ENCODE measurements at regions not wholly inside any gene's neighbourhood (a gene's known extent, or its start where the extent isn't known, plus 50 kb on each side); places are given as distances from the start of the nearest gene placed in this dataset.

DNA sequence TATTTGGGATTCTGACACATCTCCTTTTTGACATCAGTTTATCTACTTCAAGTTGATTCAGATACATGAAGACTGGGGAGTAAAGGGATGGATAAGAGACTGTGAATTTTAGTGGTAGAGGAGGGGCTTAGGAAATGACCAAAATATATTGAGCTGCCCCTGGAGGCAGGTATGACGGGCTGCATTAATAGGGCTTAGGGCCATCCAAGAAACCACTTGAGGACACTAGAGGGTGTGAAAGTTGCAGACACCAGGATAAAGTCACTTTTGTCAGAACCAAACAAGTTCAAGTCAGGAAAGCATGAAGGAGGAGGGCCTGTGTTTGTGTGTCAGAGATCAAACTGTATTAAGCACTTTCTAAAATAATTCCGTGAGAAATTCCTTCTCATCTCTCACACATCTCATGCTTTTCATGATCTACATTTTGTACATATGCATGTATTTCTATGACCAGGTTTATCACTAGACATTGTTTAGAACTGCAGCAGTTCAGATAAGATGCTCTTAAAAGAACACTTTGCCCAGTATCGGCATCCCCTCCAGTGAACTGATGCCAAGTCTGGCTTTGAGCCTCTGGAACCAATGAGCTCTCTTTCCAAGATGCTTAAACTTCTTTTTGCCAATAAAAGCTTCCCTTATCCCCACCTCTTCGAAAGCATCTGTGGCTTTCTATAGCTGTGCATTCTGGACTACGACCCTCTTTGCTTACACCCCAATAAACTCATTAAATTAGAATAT, 136.9 kb downstream of the SLC38A1 start:
- no peak for DNase-seq (ENCODE audit: low read depth in 2 of 2)

GRCh38 chr12:46127656-46128055, 137.3 kb upstream of the SCAF11 start:
- no peak for DNase-seq (ENCODE audit: low read depth in 2 of 2)

GRCh38 chr12:46126050-46126727, 135.8 kb upstream of the SCAF11 start:
- DNase-seq (ENCODE audit: low read depth in 2 of 2) = no peak

GRCh38 chr12:46124848-46125619, 134.7 kb upstream of the SCAF11 start:
- peak; percentile 85 to 91 for DNase-seq (ENCODE audit: low read depth in 2 of 2)

DNA sequence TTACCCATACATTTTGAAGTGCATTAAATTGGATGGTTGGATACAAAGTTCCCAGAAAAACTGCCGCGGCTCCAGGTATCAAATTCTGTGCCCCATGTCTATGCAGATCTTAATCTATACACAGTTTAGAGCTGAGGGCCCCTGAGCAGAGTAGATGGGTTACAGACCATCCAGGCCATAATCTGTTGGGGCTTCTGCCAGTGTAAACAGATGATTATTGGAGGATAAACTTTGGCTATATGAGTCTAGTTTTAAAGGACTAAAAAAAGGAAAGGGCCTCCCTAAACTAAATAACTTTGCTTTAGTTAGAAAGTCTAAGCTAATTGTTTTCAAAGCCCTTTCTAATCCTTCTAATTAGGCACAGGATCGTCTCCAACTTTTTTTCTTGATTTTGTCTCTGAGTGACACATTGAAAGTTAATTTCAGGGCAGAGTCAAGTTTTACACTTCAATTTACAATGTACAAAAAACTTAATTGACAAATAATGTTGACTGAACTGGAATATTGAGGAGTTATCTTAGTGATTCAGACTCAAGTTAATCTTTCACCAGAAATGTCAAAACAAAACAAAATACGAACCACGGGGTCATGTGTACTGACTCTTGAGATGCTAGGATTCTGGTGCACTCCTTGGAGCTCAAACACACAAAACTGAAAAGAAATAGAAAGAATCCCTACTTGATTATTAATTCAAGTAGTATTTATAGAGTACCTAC, 133.9 kb upstream of the SCAF11 start:
- DNase-seq (ENCODE audit: low read depth in 2 of 2) = no peak

DNA sequence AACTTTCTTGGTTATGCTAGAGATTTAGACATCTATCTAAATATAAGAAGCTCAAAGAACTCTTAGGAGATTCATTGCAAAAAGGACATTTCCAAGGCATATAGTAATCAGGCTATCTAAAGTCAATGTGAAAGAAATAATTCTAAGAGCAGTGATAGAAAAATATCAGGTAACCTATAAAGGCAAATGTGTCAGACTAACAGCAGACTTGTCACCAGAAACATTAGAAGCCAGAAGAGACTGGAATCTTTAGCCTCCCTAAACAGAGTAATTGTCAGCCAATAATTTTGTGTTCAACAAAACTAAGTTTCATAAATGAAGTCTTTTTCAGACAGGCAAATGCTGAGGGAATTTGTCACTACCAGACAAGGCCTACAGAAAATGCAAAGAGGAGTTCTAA, 122.0 kb upstream of the SCAF11 start:
- no peak for DNase-seq (ENCODE audit: low read depth in 2 of 2)

- DNase-seq (ENCODE audit: low read depth in 2 of 2) = no peak
Measured at GRCh38 chr12:46111715-46112114, 121.3 kb upstream of the SCAF11 start.

DNA sequence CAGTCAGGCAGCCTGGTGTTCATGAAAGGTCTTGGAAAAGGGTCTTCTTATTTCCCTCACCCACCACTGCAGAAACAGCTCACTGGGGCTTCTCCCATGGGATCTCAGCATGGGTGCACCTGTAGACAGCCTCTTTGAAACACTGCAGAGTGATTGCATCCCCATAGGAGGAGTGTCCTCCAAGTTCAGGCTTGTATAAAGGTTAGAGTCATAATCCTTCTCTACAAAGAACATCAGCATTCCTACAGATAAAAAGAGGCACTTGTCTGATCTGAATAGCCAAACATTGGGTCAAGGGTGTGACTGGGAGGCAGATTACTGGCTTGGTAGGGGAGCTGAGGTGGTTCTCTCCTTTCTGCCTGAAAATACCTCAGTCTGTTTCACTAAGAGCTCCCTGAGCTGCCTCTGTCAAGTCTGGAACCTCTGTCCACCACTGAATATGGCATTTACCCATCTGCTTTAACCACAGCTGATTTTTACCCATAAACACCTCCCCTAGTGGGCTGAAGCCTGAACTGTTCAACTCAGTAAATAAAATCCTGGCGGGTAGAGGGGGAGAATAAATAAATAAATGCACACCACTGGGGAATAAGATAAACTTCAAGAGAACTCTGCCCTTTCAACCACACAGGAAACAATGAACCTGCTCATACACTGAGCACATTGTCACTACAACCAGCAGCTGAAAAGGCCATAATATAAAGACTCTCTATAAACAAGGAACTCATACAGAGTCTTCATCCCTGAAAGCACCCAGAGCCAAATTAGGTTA, 120.7 kb upstream of the SCAF11 start:
- DNase-seq (ENCODE audit: low read depth in 2 of 2) = no peak

- no peak for DNase-seq (ENCODE audit: low read depth in 2 of 2)
Measured at GRCh38 chr12:46110223-46110611, 119.8 kb upstream of the SCAF11 start.

GRCh38 chr12:46109343-46110222, 119.2 kb upstream of the SCAF11 start:
- no peak for DNase-seq (ENCODE audit: low read depth in 2 of 2)

DNA sequence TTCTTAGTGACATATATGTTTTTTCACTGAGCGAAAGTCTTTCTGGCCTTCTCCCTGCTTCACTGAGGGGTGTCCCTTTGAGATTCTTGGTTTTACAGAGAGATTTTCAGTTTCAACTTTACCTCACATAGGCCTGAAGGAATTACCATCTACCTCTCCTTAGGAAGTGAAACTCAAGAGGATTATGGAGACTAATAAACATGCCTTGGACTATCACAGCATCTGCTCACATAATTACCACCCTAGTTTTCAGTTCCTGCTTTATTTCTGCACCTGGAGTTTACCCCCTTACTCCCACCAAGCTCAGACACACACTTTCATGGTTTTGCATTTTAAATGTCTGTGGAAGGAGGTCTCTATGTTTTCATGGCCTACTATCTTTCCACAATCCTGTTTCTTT, 118.3 kb upstream of the SCAF11 start:
- DNase-seq (ENCODE audit: low read depth in 2 of 2) = no peak

DNA sequence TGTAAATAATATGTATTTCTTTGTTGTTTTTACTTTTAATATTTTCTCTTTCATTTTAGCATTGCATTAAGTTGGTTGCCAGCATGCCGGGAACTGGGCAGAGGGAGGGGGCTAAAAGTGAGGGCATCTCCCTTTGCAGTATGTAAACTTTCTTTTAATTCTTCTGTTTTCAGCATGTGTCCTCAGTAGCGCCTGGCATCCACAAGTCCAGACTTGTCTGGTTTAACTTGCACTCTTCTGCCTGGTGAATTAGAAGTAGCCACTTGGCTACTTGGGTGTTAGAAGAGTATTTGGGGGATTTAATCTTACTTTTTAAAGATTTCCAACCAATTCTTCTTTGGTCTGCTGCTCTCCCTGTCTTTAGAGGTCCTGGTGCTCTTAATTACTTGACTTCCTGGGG, 117.2 kb upstream of the SCAF11 start:
- DNase-seq (ENCODE audit: low read depth in 2 of 2) = no peak

GRCh38 chr12:46105735-46106134, 115.4 kb upstream of the SCAF11 start:
- DNase-seq (ENCODE audit: low read depth in 2 of 2) = no peak

DNA sequence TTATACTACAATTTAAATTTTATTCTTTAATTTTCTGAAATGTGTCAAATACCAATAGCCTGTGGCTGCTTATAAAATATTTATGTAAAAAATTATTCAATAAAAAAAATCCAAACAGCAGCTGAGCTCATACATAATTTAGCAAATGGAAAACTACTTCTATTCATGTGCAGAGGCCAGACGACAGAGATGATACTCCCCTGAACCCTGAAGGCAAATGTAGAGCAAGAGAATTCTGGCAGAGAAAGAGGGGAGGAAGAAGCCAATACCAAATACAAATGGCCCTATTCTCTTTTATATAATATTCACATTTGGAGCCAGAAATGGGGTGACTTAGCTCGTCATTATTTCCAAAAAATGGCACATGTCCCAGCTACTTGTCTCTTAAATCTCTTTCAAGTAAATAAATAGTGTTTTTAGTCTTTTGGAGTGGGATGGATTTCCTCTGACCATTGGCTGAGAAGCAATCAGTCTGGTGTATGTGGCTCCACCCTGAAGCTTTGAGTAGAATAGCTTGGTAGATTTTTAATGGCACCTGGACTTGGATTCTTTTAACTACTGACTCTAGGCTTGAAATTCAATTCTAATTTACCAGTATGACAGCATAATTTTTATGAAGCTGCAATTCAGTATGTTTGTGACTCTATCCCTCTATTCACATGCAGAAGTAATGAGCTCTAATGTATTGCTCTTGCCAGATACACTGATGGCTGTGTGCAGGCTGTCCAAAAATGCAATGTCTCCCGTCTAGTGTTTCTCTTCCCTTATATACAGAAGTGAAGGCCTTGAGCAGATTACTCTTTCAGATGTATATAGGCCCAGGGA, 113.4 kb upstream of the SCAF11 start:
- no peak for DNase-seq (ENCODE audit: low read depth in 2 of 2)

DNA sequence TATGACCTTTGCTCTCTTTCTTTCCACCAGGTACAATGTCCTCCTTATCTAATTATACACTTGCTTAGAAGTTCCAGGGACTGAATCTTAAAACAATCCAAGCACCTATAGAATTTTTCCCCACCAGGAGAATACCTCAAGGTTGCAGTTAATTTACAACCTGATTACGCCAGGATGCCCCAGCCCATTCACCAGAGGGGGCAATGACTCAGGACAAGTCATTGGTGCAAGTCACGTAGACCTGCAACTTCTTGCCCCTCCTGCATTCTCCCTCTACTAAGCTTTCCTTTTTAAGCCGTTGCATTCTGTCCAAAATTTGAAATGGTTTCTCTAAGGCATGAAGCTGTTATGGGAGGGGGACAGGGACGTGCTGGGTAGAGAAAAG, 111.1 kb upstream of the SCAF11 start:
- DNase-seq (ENCODE audit: low read depth in 2 of 2) = no peak

- no peak for DNase-seq (ENCODE audit: low read depth in 2 of 2)
Measured at GRCh38 chr12:46100551-46101484, 110.4 kb upstream of the SCAF11 start.

DNA sequence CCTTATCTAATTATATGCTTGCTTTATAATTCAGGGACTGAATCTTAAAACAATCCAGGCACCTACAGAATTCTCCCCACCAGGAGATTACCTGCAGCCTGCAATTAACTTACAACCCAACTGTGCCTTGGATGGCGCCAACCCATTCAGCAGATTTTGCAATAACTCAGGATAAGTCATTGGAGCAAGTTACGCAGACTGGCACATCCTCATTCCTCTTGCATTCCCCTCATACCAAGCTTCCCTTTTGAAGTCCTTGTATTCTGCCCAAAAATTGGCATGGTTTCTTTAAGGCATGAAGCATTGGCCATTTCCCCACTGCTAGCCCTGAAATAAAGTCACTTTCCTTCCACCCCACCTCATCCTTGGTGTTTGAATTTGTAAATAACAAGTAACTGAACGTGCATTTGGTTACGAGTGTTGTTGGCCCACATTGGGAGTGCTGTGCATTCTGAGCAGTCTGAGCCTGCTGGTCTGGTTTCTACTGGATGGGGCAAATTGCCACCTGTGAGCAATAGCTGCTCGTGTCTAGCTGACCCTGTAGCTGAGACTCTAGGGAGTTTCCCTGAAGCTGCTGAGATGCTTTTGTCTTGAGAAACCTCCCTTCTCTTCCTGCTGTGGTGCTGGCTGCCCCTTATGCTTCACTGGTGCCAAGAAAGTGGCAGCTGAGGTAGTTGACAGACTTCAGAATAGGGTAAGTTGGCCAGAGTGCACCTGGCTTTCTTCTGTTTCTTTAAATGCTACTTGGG, 99.2 kb upstream of the SCAF11 start:
- DNase-seq (ENCODE audit: low read depth in 2 of 2) = no peak

Data from lung microvascular endothelial cell (primary cell).